GM13976 (cell line): ENCODE measurements at regions not wholly inside any gene's neighbourhood (a gene's known extent, or its start where the extent isn't known, plus 50 kb on each side); places are given as distances from the start of the nearest gene placed in this dataset.

Experiments
- DNase-seq: peaks from one replicate; pipeline ENCODE4 v3.0.0; 2012; ENCODE audit warnings: low spot score
- in situ Hi-C: fragments of 300-500 bp; cut with MboI; formaldehyde crosslinking; loops from one replicate; pipeline ENCODE4 v1.12.0; 2022; ENCODE audit warnings: low sequenced_read_pairs, mixed read lengths, inconsistent platforms; ENCODE audit not compliant: unreplicated experiment
- TF ChIP-seq, protein P1 (sequence below): IDR thresholded peaks from 2 replicates; pipeline ENCODE4 v1.5.1; 2012; ENCODE audit warnings: borderline replicate concordance, mild to moderate bottlenecking; ENCODE audit not compliant: insufficient read depth; ENCODE audit errors: extremely low read depth, missing control alignments, control extremely low read depth

DNA sequence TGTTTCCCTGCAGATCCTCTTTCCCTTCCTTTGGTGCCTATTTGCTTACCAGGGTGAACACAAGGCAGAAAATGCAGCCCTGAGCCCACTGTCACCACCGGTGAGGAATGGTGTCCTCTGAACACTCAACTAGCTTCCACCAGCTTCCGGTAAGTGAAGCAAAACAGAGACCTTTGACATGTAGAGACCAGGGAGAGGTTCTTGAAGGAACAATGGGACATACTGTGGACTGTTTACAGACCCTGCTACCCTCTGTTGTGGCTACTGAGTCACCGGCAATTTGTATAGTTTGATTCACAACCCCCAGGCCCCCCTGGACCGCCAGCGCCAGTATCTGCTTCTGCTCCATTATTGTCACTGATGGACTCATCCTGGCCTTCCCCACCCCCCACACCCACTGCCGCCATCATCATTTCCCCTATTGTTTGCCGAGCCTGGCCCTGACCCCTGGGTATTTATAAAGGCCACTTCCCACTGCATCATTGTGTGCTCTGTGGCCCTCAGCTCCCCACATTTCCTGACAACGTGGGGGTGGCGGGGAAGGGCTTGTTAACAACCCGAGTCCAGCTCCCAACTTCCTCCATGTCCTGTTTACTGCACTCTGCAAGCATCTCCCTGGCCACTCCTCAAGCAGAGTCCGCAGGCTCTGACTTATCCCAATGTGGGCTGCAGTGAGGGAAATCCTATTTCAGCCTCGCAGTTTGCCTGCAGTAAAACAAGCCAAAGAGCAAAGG, 252.9 kb downstream of the ETS1 start:
- in situ Hi-C loops: no loop called here
- no peak for DNase-seq
- TF ChIP-seq, protein P1, sequence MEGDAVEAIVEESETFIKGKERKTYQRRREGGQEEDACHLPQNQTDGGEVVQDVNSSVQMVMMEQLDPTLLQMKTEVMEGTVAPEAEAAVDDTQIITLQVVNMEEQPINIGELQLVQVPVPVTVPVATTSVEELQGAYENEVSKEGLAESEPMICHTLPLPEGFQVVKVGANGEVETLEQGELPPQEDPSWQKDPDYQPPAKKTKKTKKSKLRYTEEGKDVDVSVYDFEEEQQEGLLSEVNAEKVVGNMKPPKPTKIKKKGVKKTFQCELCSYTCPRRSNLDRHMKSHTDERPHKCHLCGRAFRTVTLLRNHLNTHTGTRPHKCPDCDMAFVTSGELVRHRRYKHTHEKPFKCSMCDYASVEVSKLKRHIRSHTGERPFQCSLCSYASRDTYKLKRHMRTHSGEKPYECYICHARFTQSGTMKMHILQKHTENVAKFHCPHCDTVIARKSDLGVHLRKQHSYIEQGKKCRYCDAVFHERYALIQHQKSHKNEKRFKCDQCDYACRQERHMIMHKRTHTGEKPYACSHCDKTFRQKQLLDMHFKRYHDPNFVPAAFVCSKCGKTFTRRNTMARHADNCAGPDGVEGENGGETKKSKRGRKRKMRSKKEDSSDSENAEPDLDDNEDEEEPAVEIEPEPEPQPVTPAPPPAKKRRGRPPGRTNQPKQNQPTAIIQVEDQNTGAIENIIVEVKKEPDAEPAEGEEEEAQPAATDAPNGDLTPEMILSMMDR: no peak

DNA sequence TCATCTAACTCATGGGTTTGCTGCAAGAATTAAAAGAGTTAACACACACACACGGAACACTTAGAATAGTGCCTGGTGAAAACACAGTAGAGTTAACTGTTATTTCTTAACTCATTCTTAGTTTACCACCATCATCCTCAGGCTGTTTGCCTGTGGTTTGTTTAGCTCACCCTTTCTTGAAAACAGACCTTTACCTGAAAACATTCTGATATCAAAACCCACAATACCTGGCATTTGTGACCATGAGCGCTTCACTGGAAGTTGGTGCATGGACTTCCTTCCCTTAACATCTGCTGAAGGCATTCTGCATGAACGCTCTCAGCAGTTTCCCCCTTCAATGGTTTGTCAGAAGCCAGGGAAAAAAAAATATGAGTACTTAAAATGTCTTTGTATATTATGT, 256.0 kb downstream of the ETS1 start:
- no peak for DNase-seq
- in situ Hi-C loops: no loop called here
- TF ChIP-seq, protein P1: no peak

DNA sequence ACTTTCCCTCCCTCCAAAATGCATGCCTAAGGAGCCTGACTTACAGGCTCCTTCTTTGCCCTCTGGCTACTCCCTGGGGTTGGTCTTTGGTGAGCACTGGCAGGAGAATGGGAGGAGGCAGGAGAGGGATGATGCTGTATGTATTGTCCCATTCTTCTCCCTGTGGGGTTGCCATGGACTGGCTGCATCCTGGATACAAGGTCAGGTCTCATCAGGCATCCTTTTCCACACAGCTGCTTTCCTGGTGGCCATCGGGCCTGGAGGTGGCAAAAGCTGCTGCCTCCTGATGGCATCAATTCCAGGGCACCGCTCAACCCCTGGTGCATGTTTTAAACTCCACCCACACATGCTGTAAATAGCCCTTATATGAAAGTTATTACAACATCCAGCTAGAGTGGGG, 257.2 kb downstream of the ETS1 start:
- no peak for DNase-seq
- TF ChIP-seq, protein P1: no peak
- in situ Hi-C loops: no loop called here

DNA sequence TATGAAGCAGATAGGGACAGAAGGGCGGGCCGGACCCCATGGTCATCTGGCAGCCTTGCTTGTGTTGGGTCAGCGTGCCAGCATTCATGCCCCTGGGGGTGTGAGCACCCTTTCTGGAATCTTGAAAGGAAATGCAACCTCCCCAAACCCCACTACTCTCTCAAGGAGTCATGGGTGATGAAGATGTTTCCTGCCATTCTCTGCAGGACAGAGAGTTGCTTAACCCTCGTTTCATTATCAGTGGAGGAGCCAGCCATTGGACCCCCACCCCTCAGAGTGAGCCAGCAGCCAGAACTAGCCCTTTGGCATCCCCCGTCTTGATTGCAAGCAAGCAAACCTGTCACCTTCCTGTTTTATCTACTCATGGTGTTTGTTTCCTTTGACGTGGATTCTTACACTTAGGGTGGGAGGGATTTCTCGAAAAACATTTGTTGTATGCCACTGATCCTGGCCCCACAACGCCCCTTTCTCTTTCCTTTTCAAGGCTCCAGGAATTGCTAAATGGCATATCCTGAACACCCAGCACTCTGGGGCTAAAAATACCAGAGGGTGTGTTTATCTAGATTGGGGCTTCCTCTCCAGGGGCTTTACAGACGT, 258.3 kb downstream of the ETS1 start:
- TF ChIP-seq, protein P1: no peak
- in situ Hi-C loops: no loop called here
- DNase-seq: no peak

DNA sequence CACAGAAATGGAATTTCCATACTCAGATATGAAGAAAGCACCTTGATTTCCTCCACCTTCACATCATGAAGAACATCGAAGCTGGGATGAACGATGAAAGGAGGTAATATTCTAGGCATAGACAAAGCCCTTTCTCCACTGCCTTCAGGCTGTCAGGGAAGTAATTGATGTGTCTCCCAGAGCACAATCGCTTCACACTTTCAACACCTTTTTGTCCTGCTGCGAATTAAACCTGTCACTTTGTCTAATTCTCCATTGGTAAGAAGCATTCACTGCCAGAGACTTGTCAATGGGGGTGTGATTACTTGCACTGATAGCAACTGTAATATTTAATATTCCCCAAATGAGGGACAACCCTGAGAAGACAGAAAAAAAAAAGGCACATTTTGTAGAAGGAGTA, 260.1 kb downstream of the ETS1 start:
- TF ChIP-seq, protein P1: no peak
- in situ Hi-C loops: no loop called here
- DNase-seq: no peak

DNA sequence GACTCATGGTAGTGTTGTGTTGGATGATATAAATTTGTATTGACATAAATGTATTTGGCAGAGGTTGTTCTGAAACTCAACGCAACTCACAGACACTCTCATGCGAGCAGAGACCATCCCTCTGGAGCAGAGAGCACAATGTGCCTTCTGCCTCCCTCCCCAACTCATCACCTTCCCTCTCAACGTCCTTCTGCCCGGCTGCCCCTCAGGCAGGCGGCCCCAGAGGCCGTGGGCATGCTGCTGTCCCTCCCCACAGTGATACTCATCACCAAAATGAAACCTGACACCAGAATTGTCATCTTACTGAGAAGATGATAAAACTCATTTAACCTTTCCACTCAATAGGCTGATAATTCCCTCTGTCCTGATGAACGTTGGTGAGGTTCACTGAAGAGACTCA, 260.6 kb downstream of the ETS1 start:
- TF ChIP-seq, protein P1: no peak
- no peak for DNase-seq
- in situ Hi-C loops: no loop called here
